Left kidney (tissue), 1 donor: ENCODE measurements at regions not wholly inside any gene's neighbourhood (a gene's known extent, or its start where the extent isn't known, plus 50 kb on each side); places are given as distances from the start of the nearest gene placed in this dataset.

Source experiments
- DNase-seq: peaks from one replicate; pipeline ENCODE4 v3.0.0-alpha.2; 2013

DNA sequence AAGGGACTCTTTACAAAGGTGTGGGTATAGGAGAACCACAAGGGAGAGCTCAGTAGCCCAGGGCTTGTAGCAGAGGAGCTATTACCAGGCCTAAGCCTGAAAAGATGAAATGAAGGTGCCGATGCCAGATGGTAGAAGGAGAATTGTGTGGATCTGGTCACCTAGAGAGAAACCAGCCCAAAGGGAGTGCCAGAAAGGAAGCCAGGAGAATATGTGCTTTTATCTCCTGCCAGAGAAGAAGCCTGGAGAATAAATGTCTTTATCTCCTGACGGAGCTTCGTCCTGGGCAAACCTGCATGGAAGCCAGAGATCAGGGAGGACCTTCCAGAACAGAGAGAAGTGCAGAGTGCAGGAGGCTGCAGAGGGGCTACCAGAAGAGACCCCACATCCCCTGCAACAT lies 142.6 kb downstream of the MED10 start:
- no peak for DNase-seq

GRCh38 chr5:6228257-6229250 lies 149.8 kb downstream of the MED10 start:
- DNase-seq: no peak

DNA sequence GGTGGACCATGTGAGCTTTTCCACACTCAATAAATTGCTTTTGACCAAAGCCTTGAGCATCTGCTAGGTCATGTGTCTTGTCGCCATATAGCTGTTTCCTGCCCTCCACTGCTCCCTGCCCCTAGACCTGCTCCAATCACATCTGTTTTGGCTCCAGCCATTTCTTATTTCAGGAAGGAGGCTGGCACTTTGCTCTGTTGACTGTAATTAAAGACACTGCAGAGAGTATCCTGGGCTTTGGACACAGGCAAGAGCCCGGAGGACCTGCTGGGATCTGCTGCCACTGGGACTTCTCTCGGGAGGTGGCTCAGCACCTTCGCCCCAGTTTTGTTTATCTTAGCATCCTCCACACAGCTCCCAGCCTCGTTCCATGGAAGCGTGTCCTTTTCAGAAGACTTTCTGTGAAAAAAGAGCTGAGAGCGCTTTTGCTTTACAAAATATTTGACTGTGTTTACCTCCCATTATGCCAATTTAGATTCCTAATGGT lies 153.2 kb downstream of the MED10 start:
- no peak for DNase-seq

- no peak for DNase-seq
Measured at GRCh38 chr5:6224406-6224805, 153.9 kb downstream of the MED10 start.

GRCh38 chr5:6222899-6223298 lies 155.4 kb downstream of the MED10 start:
- DNase-seq: no peak

- no peak for DNase-seq
Measured at GRCh38 chr5:6222121-6222520, 156.2 kb downstream of the MED10 start.

DNA sequence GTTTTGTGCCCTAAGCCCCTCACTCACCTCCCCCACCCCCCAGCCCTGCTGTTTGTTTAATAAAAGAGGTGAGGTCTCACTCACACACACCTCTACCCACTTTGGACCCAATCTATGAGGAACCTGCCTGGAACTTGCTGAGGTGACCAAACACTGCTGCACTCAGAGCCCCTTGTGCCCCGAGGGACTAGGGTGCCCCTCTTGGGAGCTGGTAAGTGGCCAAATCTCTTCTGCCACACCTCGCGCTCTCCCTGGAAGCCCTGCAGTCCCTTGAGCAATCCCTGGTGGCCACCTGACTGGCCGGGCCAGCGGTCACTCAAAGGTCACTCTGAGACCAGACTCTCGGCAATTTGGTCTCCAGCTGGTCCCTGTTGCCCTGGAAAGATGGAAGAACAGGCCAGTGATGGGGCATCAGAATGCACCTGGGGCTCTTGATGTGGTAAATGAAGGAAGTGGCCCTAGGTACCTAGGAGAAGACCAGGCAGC lies 157.2 kb downstream of the MED10 start:
- DNase-seq: no peak

DNA sequence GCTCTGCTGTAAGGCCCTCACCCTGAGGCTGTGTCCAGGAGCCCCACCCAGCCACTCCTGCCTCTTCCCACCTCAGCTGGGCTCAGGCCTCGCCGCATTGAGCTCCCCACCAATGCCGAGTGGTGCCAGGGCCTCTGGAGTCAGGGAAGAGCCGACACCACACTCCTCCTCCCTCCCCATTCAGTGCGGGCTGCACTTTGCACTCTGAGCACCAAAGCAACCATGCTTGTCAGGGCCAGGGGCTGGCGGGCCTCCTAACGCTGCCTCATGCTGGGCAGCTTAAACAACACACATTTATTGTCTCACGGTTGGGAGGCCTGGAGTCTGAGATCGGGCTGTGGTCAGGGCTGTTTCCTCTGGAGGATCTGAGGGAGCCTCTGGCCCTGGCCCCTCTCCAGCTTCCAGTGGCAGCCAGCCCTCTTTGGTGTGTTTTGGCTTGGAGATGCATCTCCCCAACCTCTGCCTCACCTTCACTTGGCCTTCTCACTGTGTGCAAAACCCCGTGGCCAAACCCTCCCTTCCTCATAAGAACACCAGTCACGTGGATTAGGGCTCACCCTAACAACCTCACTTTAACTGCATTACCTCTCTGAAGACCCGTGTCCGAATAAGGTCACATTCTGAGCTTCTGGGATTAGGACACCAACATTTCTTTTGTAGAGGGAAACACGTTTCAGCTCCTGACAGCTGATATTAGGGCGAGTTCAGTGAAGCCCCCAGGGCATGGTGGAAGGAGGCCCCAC lies 157.8 kb downstream of the MED10 start:
- DNase-seq: no peak

- no peak for DNase-seq
Measured at GRCh38 chr5:6218517-6218916, 159.8 kb downstream of the MED10 start.

- DNase-seq: no peak
Measured at GRCh38 chr5:6218116-6218515, 160.2 kb downstream of the MED10 start.

- DNase-seq: no peak
Measured at GRCh38 chr5:6216471-6217075, 161.8 kb downstream of the MED10 start.

- no peak for DNase-seq
Measured at GRCh38 chr5:6215891-6216290, 162.5 kb downstream of the MED10 start.

DNA sequence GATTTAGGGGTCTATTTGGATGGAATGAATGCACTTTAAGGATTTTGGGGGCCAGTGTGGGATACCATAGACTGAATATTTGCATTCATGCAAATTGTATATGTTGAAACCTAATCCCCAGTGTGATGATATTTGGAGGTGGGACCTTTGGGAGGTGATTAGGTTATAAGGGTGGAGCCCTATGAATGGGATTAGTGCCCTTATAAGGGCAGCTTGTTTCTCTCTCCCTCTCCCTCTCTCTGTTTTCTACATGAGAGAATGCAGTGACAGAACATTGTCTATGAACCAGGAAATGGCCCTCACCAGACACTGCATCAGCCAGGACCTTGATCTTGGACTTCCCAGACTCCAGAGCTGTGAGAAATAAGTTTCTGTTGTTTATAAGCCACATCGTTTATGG lies 166.1 kb downstream of the MED10 start:
- no peak for DNase-seq

- no peak for DNase-seq
Measured at GRCh38 chr5:6206501-6206900, 171.8 kb downstream of the MED10 start.

GRCh38 chr5:6202968-6203365 lies 175.4 kb downstream of the MED10 start:
- DNase-seq: no peak

DNA sequence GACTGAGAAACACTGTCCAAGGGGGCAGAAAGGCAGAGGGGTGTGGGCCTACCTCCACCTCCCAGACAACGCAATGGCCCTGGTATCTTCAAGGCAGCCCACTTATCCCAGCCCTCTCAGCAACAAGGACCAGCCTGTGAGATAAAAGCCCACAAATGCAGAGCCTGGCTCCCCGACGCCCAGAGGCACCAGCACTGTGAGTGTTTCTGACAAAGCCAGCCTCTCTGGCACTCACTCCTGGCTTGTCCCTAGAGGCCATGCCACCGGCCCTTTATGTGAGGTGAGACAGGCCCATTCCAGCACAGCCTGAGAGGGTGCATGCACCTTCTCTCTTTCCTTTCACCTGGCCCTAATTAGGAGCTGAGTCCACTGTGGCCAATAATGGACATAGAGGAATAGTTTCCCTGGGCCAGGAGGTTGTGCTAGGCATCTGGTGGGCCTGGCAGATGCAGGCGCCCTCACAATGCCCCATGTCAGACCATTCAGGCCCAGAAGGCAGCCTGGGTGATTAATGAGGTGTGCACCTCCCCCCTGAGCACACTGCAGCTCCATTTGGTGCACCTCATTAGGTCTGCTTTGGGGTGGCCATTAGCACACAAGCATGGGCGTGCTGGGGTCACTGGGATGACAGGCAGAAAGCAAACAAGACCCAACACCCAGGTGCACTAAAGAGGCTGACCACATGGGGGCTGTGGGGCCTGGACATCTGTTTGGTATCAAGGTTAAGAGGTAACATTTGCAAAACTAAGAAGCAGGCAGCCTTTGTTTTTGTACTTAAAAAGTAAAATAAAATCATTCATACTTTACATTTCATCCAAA lies 176.0 kb downstream of the MED10 start:
- no peak for DNase-seq

DNA sequence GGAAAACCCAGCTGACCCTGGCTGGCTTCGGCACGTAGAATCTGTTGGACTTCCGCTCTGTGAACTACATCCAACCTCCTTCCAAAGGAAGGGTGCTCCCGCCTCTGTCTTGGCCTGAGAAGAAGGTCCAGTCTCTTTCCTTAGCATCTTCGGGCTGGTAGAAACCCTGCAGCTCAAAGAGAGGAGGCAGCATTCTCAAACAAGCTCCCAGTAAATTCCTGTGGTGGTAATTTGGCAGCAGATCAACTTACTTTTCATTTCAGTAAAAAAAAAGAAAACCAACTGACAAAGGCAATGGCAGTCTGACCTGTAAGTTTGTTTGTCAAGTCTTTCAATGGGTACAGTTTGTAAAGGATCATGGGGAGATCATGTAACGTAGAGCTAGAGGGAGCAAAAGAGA lies 176.7 kb downstream of the MED10 start:
- no peak for DNase-seq

- DNase-seq: no peak
Measured at GRCh38 chr5:6198531-6198930, 179.8 kb downstream of the MED10 start.

- no peak for DNase-seq
Measured at GRCh38 chr5:6197427-6197826, 180.9 kb downstream of the MED10 start.

- DNase-seq: no peak
Measured at GRCh38 chr5:6195711-6196358, 182.5 kb downstream of the MED10 start.
